B cell (primary cell): ENCODE measurements at regions not wholly inside any gene's neighbourhood (a gene's known extent, or its start where the extent isn't known, plus 50 kb on each side); places are given as distances from the start of the nearest gene placed in this dataset.

ENCODE experiments used
- CTCF ChIP-seq: fragments of 200-600 bp; IDR thresholded peaks from one replicate; pipeline ENCODE4 v1.8.0; 2022; ENCODE audit warnings: antibody characterized with exemption, mild to moderate bottlenecking
- EZH2 ChIP-seq: IDR thresholded peaks from 2 replicates; pipeline ENCODE4 v1.6.1; 2012; ENCODE audit warnings: borderline replicate concordance, low read depth, mild to moderate bottlenecking, moderate library complexity, low read length; ENCODE audit not compliant: insufficient read depth, poor library complexity, severe bottlenecking

- TF ChIP-seq CTCF (no peak), EZH2 (no peak)
These were observed 79.6 kb upstream of the KCTD3 start for GRCh38 chr1:215487466-215487865.
